ENCODE measurements at regions not wholly inside any gene's neighbourhood (a gene's known extent, or its start where the extent isn't known, plus 50 kb on each side); places are given as distances from the start of the nearest gene placed in this dataset.

- WGBS, 2 experiments (ENCODE audit: extremely low coverage in 2 of 2, insufficient read length in 1 of 2) = no CpG with 5 or more reads among the region's 8 CpGs
These were observed 242.3 kb upstream of the TFAP2D start for GRCh38 chr6:50471041-50471440.

More at GRCh38 chr6:50471041-50471440, 242.3 kb upstream of the TFAP2D start:
- no peak overlapping the region for H2AK5ac ChIP-seq (ENCODE audit: low read depth, low read length)
- ChIA-PET CTCF (no interaction called here), POLR2A (ENCODE audit: unreplicated experiment) (no interaction called here)
- H3K4me1 ChIP-seq (ENCODE audit: control insufficient read depth, insufficient read depth, low read length) = no peaks in the 10 kb centered on the region
- H3K14ac ChIP-seq (replicated peaks; ENCODE audit: low read depth, low read length) = no peak overlapping the region
- no peak overlapping the region for H2BK15ac ChIP-seq (ENCODE audit: low read depth, low read length)
- no peak overlapping the region for H3K9ac ChIP-seq (ENCODE audit: low read depth, low read length)
- H3K9me3 ChIP-seq (ENCODE audit: control insufficient read depth, insufficient read depth, low read length) = no peaks in the 10 kb centered on the region
- no peak overlapping the region for H2BK20ac ChIP-seq (ENCODE audit: low read depth, low read length)
- no peak overlapping the region for H4K8ac ChIP-seq (ENCODE audit: low read depth in 2 of 2, low read length in 2 of 2)
- in situ Hi-C loops (cut with MboI; ENCODE audit: low sequenced_read_pairs) = no loop called here
- H4K91ac ChIP-seq (ENCODE audit: insufficient read depth, low read depth, low read length) = no peak overlapping the region
- no TSS peak for BruUV-seq (replicated peaks)
- no peaks in the 10 kb centered on the region for H4K20me1 ChIP-seq (ENCODE audit: insufficient read depth, low read length)
- H4K5ac ChIP-seq (ENCODE audit: low read depth, low read length) = no peak overlapping the region
- TF ChIP-seq NFE2L2 (IDR thresholded peaks at IDR 0.05; ENCODE audit: low read depth, low read length) (no peak), RCOR1 (IDR thresholded peaks at IDR 0.05; ENCODE audit: insufficient replicate concordance, low read length) (no peak)
- H2AFZ ChIP-seq (replicated peaks; ENCODE audit: low read length, poor library complexity) = no peak overlapping the region
- no peak overlapping the region for H3K4me3 ChIP-seq (ENCODE audit: insufficient read depth, low read depth, low read length)
- DNase-seq (no peak), ATAC-seq (ENCODE audit: low read depth) (no peak)
- H2AK9ac ChIP-seq (replicated peaks; ENCODE audit: low read depth, low read length, poor library complexity) = no peak overlapping the region
- no peaks in the 10 kb centered on the region for H3K79me1 ChIP-seq (ENCODE audit: low read depth in 1 of 2, low read length in 2 of 2)
- H3K4ac ChIP-seq (ENCODE audit: low read depth, low read length) = no peak overlapping the region
- no peak overlapping the region for H2BK5ac ChIP-seq (ENCODE audit: low read depth, low read length, poor library complexity, severe bottlenecking)
- H3K18ac ChIP-seq (ENCODE audit: low read depth, low read length) = no peak overlapping the region
- H2BK120ac ChIP-seq (ENCODE audit: low read depth, low read length) = no peak overlapping the region
- no peaks in the 10 kb centered on the region for H3K9me1 ChIP-seq (ENCODE audit: insufficient read depth, low read length)
- no peak overlapping the region for H3K23ac ChIP-seq (ENCODE audit: low read depth, low read length)
- H3K27me3 ChIP-seq (ENCODE audit: control insufficient read depth, insufficient read depth, low read length) = no peaks in the 10 kb centered on the region
- dilution Hi-C loops (cut with HindIII; ENCODE audit: low sequenced_read_pairs, unreplicated experiment) = no loop called here
- H3K36me3 ChIP-seq (ENCODE audit: control insufficient read depth, insufficient read depth, low read length) = no peaks in the 10 kb centered on the region
- no peak overlapping the region for H3K56ac ChIP-seq (ENCODE audit: extremely low read depth, insufficient read depth, low read length)
- H3K4me2 ChIP-seq (ENCODE audit: low read depth, low read length) = no peak overlapping the region
- H3K27ac ChIP-seq (ENCODE audit: insufficient read depth, low read length) = no peak overlapping the region
- intact Hi-C loops (cut with micrococcal nuclease) = no loop called here
